WI38 (cell line): ENCODE measurements at regions not wholly inside any gene's neighbourhood (a gene's known extent, or its start where the extent isn't known, plus 50 kb on each side); places are given as distances from the start of the nearest gene placed in this dataset.

Source experiments
- H3K4me3 ChIP-seq: 2 replicates; pipeline ENCODE4 v1.5.1; 2011; ENCODE audit warnings: low read depth, mild to moderate bottlenecking, control low read depth, low read length
- TF ChIP-seq, protein P1 (sequence below): IDR thresholded peaks from 2 replicates; pipeline ENCODE4 v1.5.1; 2012; ENCODE audit warnings: low read depth, mild to moderate bottlenecking, control low read depth, low read length

DNA sequence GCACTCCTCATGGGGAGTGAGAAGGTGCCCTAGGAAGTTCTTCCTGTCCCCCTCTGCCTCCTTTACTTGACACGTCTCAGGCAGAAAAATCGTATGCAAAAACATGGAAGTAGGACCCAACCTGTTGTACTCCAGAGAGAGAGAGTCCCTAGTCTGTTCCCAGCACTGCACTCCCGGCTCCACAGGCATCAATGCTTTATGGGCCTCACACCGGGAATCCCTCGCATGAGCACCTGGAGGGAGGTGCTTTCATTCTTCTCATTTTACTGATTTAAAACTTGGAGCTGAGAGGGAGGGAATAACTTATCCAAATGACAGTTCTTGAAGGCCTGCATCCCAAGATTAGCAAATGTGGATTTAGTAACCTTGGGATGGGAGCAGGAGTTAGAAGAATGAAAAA lies 1101.4 kb downstream of the BCL11B start:
- TF ChIP-seq, protein P1, sequence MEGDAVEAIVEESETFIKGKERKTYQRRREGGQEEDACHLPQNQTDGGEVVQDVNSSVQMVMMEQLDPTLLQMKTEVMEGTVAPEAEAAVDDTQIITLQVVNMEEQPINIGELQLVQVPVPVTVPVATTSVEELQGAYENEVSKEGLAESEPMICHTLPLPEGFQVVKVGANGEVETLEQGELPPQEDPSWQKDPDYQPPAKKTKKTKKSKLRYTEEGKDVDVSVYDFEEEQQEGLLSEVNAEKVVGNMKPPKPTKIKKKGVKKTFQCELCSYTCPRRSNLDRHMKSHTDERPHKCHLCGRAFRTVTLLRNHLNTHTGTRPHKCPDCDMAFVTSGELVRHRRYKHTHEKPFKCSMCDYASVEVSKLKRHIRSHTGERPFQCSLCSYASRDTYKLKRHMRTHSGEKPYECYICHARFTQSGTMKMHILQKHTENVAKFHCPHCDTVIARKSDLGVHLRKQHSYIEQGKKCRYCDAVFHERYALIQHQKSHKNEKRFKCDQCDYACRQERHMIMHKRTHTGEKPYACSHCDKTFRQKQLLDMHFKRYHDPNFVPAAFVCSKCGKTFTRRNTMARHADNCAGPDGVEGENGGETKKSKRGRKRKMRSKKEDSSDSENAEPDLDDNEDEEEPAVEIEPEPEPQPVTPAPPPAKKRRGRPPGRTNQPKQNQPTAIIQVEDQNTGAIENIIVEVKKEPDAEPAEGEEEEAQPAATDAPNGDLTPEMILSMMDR, result no peak
- H3K4me3 ChIP-seq, result no peak overlapping the region

DNA sequence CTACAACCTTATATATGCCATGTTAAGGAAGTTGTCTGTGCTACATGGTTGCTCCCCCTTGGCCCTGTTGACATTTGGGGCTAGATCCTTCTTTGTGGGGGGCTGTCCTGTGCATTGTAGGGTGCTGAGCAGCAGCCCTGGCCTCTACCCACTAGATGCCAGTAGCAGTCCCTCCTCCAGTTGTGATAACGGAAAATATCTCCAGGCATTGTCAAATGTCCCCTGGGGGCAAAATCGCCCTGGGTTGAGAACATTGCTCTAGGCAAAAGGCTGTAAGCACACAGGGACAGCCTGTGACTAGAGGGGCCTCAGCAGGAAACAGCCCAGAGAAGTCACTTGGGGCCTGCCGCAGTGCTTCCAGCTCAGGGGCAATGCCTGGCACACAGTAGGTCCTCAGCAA lies 1100.3 kb downstream of the BCL11B start:
- TF ChIP-seq, protein P1, result no peak
- no peak overlapping the region for H3K4me3 ChIP-seq

DNA sequence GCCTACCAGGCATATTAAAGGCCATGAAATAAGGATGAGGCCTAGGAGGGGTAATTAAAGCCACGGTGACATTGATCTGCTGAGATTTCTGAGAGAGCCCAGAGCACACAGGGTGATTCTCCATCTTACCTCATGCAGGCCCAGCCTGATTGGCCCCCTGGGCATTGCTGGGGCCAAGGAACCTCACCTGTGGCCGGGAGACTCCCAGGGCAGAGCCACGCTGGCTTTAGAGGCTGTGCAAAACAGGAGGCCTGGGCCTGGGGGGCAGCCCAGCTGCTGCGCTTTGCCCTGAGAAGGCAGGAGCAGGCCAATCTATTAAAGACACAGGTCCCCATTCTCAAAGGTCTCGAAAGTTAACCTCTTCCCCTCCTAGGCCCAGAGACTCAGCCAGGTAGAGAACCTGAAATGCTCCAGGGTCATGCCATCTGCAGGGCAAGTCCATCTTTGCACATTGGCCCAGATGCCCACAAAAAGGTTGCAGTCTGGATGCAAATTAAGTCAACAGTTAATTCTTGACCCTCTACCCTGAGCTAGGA lies 1099.7 kb downstream of the BCL11B start:
- TF ChIP-seq, protein P1, result no peak
- no peak overlapping the region for H3K4me3 ChIP-seq

DNA sequence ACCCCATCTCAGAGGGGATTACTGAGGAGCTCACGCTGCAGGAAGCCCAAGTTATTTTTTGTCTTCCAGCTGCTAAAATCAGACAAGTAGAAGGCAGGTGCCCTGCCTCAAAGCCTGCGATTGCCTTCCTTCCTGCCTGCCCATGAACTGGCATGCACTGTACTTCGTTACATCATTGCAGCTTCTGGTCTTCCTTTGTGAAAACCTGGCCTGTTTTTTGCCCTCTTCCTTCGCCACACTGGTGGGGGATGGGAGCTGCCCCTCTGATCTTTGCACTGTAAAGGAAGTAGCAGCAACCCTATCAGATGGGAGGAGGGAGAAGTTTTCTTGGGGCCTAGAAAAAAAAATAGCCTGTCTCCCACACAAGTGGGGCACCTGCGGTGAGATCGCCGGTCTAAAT lies 1098.7 kb downstream of the BCL11B start:
- H3K4me3 ChIP-seq, result no peak overlapping the region
- TF ChIP-seq, protein P1, result no peak

DNA sequence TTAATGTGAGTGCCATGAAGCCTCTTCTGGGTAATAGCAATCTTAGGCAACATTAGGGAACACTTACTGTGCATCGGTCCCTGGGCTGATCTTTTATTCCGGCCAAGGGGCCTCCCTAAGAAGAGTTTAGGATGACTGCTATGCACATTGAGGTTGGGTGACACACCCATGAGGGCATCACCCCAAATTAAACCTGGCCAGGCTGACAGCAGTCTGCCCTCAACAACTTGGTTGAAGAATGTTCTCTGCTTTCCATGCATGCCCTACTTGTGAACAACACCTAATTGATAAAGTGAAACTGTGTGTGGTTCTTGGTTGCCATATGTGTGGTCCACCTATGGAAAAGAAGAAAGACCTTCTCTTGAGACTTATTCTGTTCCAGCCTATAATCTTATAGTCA lies 1098.0 kb downstream of the BCL11B start:
- TF ChIP-seq, protein P1, result no peak
- no peak overlapping the region for H3K4me3 ChIP-seq

DNA sequence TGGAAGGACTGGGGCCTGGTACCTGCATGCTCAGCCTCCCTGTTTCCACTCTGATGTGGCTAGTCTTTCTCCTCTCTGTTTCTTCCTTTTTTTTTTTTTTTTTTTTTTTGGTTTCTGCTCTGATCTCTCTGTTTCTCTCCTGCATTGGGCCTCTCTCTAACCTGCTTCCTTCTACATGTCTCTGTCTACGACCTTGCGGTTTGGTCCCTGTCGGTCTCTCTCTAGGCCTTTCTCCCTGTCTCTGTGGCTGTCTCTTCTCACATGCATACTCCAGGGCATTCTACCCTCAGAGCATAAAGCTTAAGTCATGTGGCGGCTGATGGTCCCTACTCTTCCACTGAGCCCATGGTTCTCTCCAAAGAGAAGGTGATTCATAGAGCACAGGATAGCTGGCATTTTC lies 1096.6 kb downstream of the BCL11B start:
- TF ChIP-seq, protein P1, result no peak
- no peak overlapping the region for H3K4me3 ChIP-seq

DNA sequence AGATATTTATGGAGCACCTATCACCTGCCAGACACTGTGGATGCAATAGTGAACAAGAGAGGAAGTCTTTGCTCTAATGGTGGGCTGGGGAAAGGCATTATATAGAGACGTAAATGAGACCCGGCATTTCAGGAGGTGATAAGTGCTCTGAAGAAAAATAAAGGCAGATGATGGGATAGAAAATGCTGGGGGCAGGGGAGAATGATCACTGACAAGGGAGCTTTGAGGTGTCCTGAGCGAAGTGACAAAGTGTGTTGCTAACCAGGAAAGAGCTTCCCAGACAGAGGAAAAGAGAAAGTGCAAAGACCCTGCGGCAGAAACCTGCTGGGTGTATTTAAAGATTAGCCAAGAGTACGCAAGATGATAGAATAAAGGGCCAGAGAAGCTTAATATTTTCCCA lies 1096.1 kb downstream of the BCL11B start:
- TF ChIP-seq, protein P1, result no peak
- H3K4me3 ChIP-seq, result no peak overlapping the region
